DMS79 (cell line): ENCODE measurements at regions not wholly inside any gene's neighbourhood (a gene's known extent, or its start where the extent isn't known, plus 50 kb on each side); places are given as distances from the start of the nearest gene placed in this dataset.
"Not testable (repeated sequence)": the region's sequence is repeated elsewhere in the genome, so short reads cannot be mapped to it uniquely, and the experiment has no call there.

Experiments
- DNase-seq: peaks from one replicate; lab custom pipeline; 2025; lab: John Stamatoyannopoulos, UW

DNA sequence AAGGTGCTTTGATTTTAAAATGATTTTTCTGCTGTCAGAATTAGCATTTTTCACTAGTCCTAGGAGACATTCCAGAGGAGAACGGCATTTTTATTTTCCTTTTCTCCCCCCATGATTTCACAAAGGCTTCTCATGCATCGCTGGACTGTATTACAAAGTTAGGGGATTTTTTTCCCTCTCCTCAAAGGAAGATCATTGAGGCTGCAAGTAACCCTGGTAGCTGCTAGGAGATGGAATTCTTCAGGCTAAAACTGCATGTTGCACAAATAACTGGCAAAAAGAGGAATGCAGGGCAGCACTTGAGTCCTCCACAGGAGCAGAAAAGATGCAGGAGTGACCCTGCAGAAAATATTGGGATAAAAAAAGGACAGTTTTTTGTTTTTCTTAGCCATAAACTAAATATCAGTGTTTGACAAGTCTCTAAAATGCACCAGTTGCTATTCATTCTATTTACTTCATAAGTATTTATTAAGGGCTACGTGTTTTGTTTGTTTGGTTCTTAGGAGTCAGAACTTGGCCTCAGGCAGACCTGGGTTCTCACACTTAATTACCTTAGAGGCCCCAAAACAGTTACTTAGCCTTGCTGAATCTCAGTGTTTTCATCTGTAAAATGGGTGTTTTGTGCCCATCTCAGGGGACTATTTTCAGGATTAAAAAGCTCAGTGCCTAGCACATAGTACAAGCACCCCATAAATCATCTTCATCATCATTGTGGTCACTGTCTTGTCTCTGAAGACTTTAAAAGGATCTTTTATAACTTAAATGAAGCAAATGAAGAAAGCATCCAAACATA is 144.5 kb upstream of the ID4 start:
- no peak for DNase-seq

GRCh38 chr6:19694697-19695096 is 142.5 kb upstream of the ID4 start:
- no peak for DNase-seq

DNA sequence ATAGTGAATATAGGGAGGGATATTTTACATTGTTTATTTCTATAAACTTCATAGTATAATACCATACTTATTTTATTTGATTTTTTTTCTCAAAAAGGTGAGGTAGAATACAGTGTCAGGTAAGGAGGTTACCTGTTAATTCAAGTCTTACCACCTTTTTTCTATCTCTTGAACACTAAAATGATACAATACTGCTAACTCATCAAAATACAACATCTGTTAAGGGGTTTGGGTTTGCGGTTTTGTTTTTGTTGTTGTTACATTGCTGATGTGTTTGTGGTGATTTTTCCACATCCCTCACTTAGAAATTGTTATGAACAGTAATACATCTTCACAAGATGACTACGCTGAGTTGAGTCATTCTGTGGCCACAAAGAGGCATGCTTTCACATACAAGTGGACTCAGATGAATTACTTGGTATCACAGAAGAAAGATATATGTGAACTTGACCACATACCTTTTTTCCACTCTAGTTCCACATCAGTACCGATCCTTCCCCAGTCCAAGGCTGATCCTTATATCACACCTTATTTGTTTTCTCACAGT is 139.4 kb upstream of the ID4 start:
- peak; percentile 13 for DNase-seq

DNA sequence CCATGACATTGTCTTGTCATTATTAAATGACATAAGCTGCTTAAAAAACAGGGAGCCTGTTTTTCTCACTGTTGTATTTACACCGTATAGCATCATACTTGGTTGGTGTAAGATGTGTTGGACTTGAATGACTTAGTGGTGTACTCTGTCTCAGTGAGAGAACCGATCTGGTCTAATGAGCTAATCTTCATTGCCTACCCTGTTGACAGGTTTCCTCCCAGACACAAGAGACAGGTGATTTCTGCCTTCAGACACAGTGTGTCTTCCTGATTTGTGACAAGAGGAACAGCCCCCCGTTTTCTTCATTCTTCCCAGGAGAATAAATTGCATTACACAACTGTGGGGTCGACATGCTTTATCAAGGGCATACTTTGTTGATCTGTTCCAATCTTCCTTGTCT is 137.2 kb upstream of the ID4 start:
- no peak for DNase-seq

- DNase-seq: no peak
Observed at GRCh38 chr6:19705606-19706005, 131.6 kb upstream of the ID4 start.

- DNase-seq: no peak
Observed at GRCh38 chr6:19712012-19712688, 125.0 kb upstream of the ID4 start.

DNA sequence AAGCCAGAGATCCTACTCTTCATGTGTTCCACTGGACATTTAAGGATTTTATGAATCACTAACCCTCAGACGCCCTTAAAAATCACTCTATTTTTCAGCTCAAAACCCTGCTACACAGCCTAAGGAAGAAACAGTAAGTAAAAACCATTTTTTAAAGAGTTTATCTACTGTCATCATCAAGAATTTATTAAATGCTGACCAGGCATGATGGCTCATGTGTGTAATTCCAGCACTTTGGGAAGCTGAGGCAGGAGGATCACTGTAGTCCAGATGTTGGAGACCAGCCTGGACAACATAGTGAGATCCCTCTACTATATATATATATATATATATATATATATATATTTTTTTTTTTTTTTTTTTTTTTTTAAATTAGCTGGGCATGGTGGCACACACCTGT is 124.2 kb upstream of the ID4 start:
- DNase-seq: no peak

DNA sequence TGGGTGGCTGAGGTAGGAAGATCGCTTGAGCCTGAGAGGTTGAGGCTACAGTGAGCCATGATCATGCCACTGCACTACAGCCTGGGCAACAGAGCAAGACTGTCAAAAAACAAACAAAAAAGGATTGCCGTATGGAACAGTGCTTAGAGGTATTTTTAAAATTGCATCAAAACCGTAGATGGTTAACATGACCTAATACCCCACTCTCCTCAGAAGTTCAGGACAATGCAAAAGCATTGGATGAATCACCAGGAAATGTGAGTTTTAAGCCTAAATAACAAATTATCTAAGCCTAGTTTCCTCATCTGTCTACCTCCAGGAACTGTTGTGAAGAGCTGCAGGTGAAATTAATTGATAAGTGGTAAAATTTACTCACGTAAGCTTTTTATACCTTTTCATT is 123.8 kb upstream of the ID4 start:
- DNase-seq: no peak

- no peak for DNase-seq
Observed at GRCh38 chr6:19713984-19714383, 123.2 kb upstream of the ID4 start.

DNA sequence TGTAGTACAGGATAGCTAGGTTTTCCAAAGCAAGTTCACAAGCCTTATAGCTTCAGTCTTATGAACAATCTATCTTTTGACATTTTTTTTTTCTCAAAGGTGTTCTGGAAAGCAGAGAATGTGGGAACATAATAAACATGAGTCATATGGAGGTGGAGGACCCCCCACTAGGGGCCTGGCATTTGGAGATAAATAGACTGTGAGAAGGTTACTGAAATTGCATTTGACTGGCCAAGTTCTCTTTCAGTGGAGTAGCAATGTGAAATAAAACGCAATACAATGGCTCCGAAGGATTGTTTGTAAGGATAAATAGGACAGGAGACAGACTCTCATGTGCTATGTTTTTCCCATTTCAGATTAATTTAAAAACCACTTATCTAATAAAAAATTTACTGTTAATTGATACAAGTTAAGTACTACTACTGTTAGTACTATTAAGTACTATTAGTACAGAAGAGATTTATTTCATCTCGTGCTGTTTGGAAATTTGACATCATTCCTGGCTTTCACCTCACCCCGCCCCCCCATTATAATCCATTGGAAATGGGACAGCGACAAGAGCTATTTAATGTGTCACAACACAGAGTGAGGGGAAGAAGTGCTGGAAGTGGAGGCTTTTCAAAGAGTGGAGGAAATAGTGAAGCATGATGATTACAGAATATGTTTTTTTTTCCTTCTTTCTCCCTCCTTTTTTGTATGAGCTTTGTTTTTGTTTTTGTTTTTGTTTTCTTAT is 122.6 kb upstream of the ID4 start:
- DNase-seq: no peak

DNA sequence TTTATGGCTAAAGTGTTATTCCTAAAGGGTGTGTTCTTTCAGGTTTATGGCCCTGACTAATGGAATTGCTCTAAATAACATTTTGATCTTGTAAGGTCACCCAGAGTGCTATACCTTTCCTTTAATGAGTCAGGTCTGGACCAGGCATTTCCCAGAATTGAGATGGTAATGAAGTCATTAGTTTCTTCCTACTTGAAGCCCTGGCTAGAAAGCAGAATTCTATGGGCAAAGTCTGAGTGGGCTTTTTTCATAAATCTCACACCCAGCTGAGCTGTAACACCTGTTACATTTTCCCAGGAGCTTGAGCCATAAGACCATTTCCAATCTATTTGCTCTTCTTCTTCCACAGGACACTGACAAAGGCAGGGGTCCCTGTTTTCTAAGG is 122.0 kb upstream of the ID4 start:
- DNase-seq: no peak

DNA sequence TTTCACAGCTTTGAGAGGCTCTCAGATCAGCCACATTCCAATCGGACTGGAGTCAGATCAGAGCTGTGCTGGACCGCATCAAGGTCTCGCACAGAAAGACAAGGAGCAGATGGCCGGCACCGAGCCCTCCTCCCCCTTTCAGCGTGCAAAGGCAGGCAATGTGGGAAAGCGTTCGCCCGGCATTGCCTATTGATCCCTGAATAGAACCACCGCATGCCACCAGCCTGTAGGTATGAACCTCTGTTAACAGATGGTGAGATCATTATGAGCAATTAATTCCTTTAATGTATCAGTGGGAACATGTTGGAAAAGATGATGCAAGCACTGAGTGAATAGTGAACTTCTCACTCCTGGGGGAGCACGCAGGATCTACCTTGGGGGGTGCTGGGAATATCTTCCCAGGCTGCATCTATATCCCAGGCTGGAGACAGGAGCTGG is 117.5 kb upstream of the ID4 start:
- DNase-seq: no peak

DNA sequence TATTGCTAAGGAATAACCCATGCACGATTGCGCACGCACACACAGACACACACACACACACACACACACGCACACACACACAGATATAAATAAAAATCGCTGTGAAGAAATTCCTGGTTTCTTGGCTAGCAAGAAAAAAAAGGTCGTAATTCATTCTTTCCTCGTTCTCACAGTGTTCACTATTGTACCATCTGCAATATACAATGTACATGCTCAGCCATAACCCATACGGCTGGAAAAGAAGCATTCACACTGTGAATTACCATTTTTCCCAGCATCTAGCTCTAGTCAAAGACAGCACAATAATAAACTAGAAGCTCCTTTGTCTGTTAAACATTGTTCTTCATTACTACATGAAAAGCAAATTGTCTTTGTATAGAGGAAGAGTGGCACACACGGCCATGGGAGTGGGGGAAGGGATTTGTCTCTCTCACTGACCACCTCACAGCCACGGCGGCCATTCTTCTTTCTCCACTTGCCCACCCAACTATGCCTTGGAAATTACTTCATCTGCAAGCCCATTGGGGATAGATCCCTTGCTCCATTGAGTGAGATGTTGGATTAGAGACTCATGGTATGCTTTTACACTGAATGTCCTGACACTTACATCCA is 115.3 kb upstream of the ID4 start:
- no peak for DNase-seq

GRCh38 chr6:19722999-19723398 is 114.2 kb upstream of the ID4 start:
- DNase-seq: no peak

DNA sequence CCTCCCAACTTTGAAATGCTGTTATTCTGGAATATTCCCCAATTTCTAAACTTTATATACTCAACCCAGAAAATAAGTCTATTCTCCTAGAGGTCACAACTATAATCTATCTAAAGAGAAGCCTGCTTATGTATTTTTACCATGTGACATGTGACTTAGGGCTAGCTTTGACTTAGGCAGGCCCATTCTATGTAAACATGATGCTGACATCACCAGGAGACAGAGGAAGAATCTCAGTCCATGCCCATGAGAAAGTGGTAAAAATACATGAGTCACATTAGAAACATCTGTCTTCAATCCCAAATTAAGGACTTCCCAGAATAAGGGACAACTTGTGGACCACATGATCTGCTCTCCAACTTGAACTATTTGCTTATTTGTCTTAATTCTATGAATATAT is 113.6 kb upstream of the ID4 start:
- DNase-seq: no peak

DNA sequence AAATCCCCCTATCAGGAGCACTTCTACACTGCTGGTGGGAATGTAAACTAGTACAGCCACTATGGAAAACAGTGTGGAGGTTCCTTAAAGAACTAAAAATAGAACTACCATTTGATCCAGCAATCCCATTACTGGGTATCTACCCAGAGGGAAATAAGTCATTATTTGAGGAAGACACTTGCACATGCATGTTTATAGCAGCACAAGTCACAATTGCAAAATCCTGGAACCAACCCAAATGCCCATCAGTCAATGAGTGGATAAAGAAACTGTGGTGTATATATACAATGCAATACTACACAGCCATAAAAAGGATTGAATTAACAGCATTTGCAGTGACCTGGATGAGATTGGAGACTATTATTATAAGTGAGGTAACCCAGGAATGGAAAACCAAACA is 111.7 kb upstream of the ID4 start:
- DNase-seq: not testable (repeated sequence)

DNA sequence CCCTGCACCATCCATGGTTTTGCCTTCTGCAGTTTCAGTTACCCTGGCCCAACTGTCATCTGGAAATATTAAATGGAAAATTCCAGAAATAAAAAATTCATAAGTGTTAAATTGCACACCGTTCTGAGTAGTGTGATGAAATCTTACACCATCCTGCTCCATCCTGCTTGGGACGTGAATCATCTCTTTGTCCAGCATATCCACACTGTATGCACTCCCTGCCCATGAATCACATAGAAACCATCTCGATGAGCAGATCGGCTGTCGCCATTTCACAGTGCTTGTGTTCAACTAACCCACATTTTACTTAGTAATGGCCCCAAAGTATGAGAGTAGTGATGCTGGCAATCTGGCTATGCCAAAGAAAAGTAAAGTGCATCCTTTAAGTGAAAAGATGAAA is 105.9 kb upstream of the ID4 start:
- DNase-seq: no peak

- DNase-seq: no peak
Observed at GRCh38 chr6:19734061-19734460, 103.1 kb upstream of the ID4 start.

- DNase-seq: no peak
Observed at GRCh38 chr6:19734519-19734918, 102.7 kb upstream of the ID4 start.

DNA sequence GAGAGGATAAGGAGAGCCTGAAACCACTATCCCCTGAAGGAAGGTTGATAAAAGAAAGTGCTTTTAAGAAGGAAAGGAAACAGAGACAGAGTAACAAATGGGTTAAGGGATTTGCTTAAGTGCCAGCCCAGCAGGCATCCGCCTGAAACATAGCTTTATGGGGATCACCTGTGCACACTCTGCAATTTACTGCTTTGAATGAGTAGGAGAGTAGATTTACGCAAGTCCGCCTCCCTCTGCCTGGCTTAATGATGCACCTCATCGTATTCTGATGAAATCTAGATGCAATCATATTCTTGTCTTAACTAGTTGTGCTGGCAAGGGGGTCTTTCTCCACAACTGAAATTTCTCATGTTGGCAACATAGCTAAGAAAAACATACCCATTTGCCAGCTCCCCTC is 101.1 kb upstream of the ID4 start:
- DNase-seq: no peak

DNA sequence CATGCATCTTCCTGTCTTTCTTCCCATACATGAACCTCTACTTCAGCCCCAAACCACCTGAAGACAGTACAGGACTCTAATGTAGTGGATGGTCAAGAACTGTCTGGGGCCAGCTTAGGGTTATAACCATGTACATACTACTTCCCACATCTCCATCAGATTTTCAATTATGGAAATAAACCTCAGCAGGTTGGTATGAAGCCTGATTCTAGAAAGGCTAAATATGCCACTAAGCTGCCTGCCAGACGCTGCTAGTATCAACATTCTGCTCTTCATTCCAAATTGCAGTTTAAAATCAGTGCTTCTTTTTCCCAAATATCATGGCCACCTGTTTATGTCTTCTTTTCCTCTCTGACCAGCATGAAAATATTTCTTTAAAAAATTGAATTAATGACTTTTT is 99.2 kb upstream of the ID4 start:
- DNase-seq: no peak

GRCh38 chr6:19749722-19750121 is 87.4 kb upstream of the ID4 start:
- no peak for DNase-seq
